PC-9 (cell line): ENCODE measurements at regions not wholly inside any gene's neighbourhood (a gene's known extent, or its start where the extent isn't known, plus 50 kb on each side); places are given as distances from the start of the nearest gene placed in this dataset.

Experiments used
- BruUV-seq: library from RNA; stranded (reverse); fragments of 400-500 nt; replicated peaks from 2 replicates; lab custom pipeline; 2021; lab: Mats Ljungman, UMichigan
- CTCF ChIA-PET: fragments of 300-600 bp; sonication (Branson Sonifier 250); formaldehyde crosslinking; loops from one replicate; lab custom pipeline; 2022; ENCODE audit warnings: antibody characterized with exemption; lab: Charles Lee
- POLR2A ChIA-PET: fragments of 300-600 bp; sonication (Branson Sonifier 250); formaldehyde crosslinking; loops from one replicate; lab custom pipeline; 2022; ENCODE audit warnings: antibody characterized with exemption; ENCODE audit not compliant: unreplicated experiment; lab: Charles Lee
- DNase-seq, 2 experiments: peaks; one replicate each; pipeline versions ENCODE4 v3.0.0 to v3.0.0-alpha.2; 2015 to 2022; ENCODE audit warnings: mixed read lengths in 1 of 2
- H2AFZ ChIP-seq: fragments of 200-600 bp; sonication (generic); 2 replicates; pipeline ENCODE4 v1.8.1; 2017; ENCODE audit warnings: antibody characterized with exemption
- H3F3A ChIP-seq: fragments of 200-600 bp; sonication (generic); 2 replicates; pipeline ENCODE4 v1.8.1; 2017; ENCODE audit warnings: antibody characterized with exemption, mild to moderate bottlenecking, low read depth; ENCODE audit not compliant: insufficient read depth
- H3K27ac ChIP-seq: fragments of 200-600 bp; sonication (generic); 2 replicates; pipeline ENCODE4 v1.6.1; 2016; ENCODE audit warnings: mixed run types
- H3K27me3 ChIP-seq: fragments of 200-600 bp; sonication (generic); 2 replicates; pipeline ENCODE4 v1.6.1; 2016; ENCODE audit warnings: low read depth, mixed run types; ENCODE audit not compliant: insufficient read depth
- H3K36me3 ChIP-seq: fragments of 200-600 bp; sonication (generic); 2 replicates; pipeline ENCODE4 v1.6.1; 2016; ENCODE audit warnings: low read depth, mixed run types
- H3K4me1 ChIP-seq: fragments of 200-600 bp; sonication (generic); replicated peaks from 2 replicates; pipeline ENCODE4 v1.6.1; 2016; ENCODE audit warnings: mixed run types; ENCODE audit not compliant: insufficient read depth
- H3K4me2 ChIP-seq: fragments of 200-600 bp; sonication (generic); 2 replicates; pipeline ENCODE4 v1.6.1; 2017; ENCODE audit warnings: mixed run types
- H3K4me3 ChIP-seq: fragments of 200-600 bp; sonication (generic); 2 replicates; pipeline ENCODE4 v1.6.1; 2016; ENCODE audit warnings: mixed run types
- H3K79me2 ChIP-seq: fragments of 200-600 bp; sonication (generic); 2 replicates; pipeline ENCODE4 v1.6.1; 2017; ENCODE audit warnings: low read depth, mixed run types
- H3K9me2 ChIP-seq: fragments of 200-600 bp; sonication (generic); 2 replicates; pipeline ENCODE4 v1.8.1; 2017; ENCODE audit warnings: mild to moderate bottlenecking; ENCODE audit not compliant: insufficient read depth
- H3K9me3 ChIP-seq: fragments of 200-600 bp; sonication (generic); 2 replicates; pipeline ENCODE4 v1.8.1; 2016; ENCODE audit warnings: low read depth; ENCODE audit not compliant: insufficient read depth
- H4K20me1 ChIP-seq: fragments of 200-600 bp; sonication (generic); 2 replicates; pipeline ENCODE4 v1.8.1; 2017; ENCODE audit not compliant: insufficient read depth
- CTCF ChIP-seq: fragments of 200-600 bp; sonication (generic); conservative IDR thresholded peaks from 2 replicates; pipeline ENCODE4 v1.6.1; 2017; ENCODE audit warnings: mixed run types, antibody characterized with exemption, mild to moderate bottlenecking, moderate library complexity
- EZH2 ChIP-seq: fragments of 200-600 bp; sonication (generic); IDR thresholded peaks from 2 replicates; pipeline ENCODE4 v1.8.0; 2017; ENCODE audit warnings: antibody characterized with exemption, low read depth
- intact Hi-C: fragments of 100-400 bp; cut with micrococcal nuclease; formaldehyde crosslinking; loops from one replicate; pipeline ENCODE4 v1.10.0; 2022; ENCODE audit not compliant: unreplicated experiment

DNA sequence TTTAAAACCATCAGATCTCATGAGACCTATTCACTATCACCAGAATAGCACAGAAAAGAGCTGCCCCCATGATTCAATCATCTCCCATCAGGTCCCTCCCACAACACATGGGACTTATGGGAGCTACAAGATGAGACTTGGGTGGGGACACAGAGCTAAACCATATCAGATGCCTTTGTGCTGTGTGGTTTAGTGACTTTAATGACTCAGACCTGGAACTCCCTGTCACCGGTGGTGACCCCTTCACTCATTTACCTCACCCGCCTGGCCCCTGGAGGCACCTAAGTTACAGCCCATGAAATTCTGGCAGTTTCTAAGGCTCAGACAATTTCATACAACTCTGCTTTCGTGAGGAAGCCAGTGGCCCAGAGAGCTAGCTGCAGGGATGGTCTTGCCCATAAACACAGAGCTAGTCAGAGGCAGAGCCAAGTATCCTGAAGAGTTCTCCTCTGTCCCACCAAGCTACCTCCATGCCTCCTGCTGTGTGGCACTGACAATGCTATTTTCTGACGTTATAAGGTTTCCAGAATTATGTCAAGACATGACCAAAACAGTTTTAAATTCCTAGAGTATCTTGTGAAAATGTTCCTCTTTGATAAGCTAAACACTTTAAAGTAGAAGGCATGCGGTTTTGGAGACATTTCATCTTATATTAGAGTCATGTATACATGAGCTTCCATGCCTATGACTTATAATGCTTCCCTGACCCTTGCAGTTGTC lies 231.1 kb upstream of the IL12A start:
- Histone ChIP-seq H3K27me3 (no peaks in the 10 kb centered on the region), H3K4me3 (no peak overlapping the region), H3F3A (peaks cover 10% of the 10 kb centered on the region), H3K9me3 (peaks cover 17% of the 10 kb centered on the region; the same call in 1 of the 2 replicates), H3K36me3 (no peaks in the 10 kb centered on the region), H4K20me1 (no peaks in the 10 kb centered on the region), H3K9me2 (no peaks in the 10 kb centered on the region), H3K4me1 (peaks cover 27% of the 10 kb centered on the region), H3K79me2 (no peaks in the 10 kb centered on the region), H3K4me2 (no peak overlapping the region), H2AFZ (no peak overlapping the region), H3K27ac (no peak overlapping the region)
- no TSS peak for BruUV-seq
- no peak for TF ChIP-seq EZH2
- POLR2A ChIA-PET, result interaction anchor here (0.6 to 0.7 kb wide), 2 partner anchors 105 to 121 kb away, joined by 3 read pairs; no protein-coding TSS in a partner anchor
- intact Hi-C loops, result no loop called here
- peak; percentile 32 to 64 for DNase-seq
- CTCF ChIA-PET, result interaction anchor here (0.7 kb wide), 1 partner anchor 128 kb away, joined by 3 read pairs; no protein-coding TSS in a partner anchor

GRCh38 chr3:159760046-159760445 lies 228.6 kb upstream of the IL12A start:
- ChIA-PET POLR2A (no interaction called here), CTCF (interaction anchor here (2.1 kb wide), 1 partner anchor 44 kb away, joined by 4 read pairs; no protein-coding TSS in a partner anchor)
- BruUV-seq, result no TSS peak
- Histone ChIP-seq H2AFZ (no peak overlapping the region), H3K4me1 (peaks cover 30% of the 10 kb centered on the region), H3K36me3 (no peaks in the 10 kb centered on the region), H4K20me1 (no peaks in the 10 kb centered on the region), H3K4me3 (no peak overlapping the region), H3K4me2 (no peak overlapping the region), H3K27me3 (no peaks in the 10 kb centered on the region), H3K9me2 (no peaks in the 10 kb centered on the region), H3F3A (peaks cover 18% of the 10 kb centered on the region), H3K27ac (no peak overlapping the region), H3K79me2 (no peaks in the 10 kb centered on the region), H3K9me3 (peaks cover 17% of the 10 kb centered on the region; the same call in 1 of the 2 replicates)
- TF ChIP-seq EZH2, result no peak
- no peak for TF ChIP-seq CTCF
- intact Hi-C loops, result loop anchor here (10.0 kb wide), 1 partner anchor 595 kb away; no protein-coding TSS in a partner anchor
- no peak for DNase-seq

DNA sequence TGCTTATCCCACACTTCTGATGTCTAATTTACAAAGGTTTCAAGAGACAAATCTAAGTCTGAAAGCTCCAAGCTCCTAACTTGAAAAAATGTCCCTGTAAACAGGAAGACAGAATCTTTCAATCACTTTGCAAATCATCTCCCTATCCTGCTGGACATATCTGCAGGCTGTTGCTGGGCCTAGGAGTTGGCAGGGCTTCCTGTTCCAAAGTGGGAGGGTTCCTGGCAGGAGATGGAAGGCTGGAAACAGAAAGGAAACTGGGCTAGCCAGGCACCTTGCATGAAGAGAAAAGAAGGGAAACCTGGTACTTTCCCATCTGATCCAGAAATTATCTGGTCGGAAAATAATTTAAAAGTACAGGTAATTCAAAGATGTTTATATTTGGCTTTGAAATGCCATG lies 227.3 kb upstream of the IL12A start:
- peaks cover 40% of the 10 kb centered on the region for H3K4me1 ChIP-seq
- no peak overlapping the region for H3K27ac ChIP-seq
- no peak overlapping the region for H3K4me3 ChIP-seq
- CTCF ChIA-PET, result interaction anchor here (2.1 kb wide), 1 partner anchor 43 kb away, joined by 4 read pairs; no protein-coding TSS in a partner anchor
- no peaks in the 10 kb centered on the region for H3K36me3 ChIP-seq
- BruUV-seq, result no TSS peak
- H3K27me3 ChIP-seq, result no peaks in the 10 kb centered on the region
- no peaks in the 10 kb centered on the region for H4K20me1 ChIP-seq
- peaks cover 29% of the 10 kb centered on the region for H3F3A ChIP-seq
- H2AFZ ChIP-seq, result no peak overlapping the region
- H3K9me2 ChIP-seq, result no peaks in the 10 kb centered on the region
- POLR2A ChIA-PET, result interaction anchor here (0.5 kb wide), 1 partner anchor 145 kb away, joined by 10 read pairs; no protein-coding TSS in a partner anchor
- H3K4me2 ChIP-seq, result peak overlapping the region; percentile 90
- H3K79me2 ChIP-seq, result peaks cover 6% of the 10 kb centered on the region
- H3K9me3 ChIP-seq, result peaks cover 14% of the 10 kb centered on the region; the same call in 1 of the 2 replicates
- intact Hi-C loops, result loop anchor here (10.0 kb wide), 1 partner anchor 597 kb away; no protein-coding TSS in a partner anchor
- peak in 1 of 2 experiments; percentile 40 for DNase-seq
- no peak for TF ChIP-seq EZH2
